Stimulated activated CD8-positive, alpha-beta memory T cell treated with anti-CD3 and anti-CD28 coated beads, Interleukin-7, amount 100 ng/mL, for 24 hours (primary cell): ENCODE measurements at regions not wholly inside any gene's neighbourhood (a gene's known extent, or its start where the extent isn't known, plus 50 kb on each side); places are given as distances from the start of the nearest gene placed in this dataset.
"Not testable (repeated sequence)": the region's sequence is repeated elsewhere in the genome, so short reads cannot be mapped to it uniquely, and the experiment has no call there.

Experiments
- DNase-seq: peaks from one replicate; pipeline ENCODE4 v3.0.0-alpha.2; 2020; ENCODE audit warnings: low read depth

GRCh38 chr18:78283425-78283824 lies 696.2 kb upstream of the SALL3 start:
- not testable (repeated sequence) for DNase-seq

- DNase-seq, result no peak
These were observed 686.8 kb upstream of the SALL3 start for GRCh38 chr18:78292618-78293380.

- DNase-seq, result no peak
These were observed 686.1 kb upstream of the SALL3 start for GRCh38 chr18:78293540-78293939.

- no peak for DNase-seq
These were observed 685.6 kb upstream of the SALL3 start for GRCh38 chr18:78293940-78294541.

- DNase-seq, result no peak
These were observed 684.4 kb upstream of the SALL3 start for GRCh38 chr18:78295262-78295661.

GRCh38 chr18:78296166-78296565 lies 683.5 kb upstream of the SALL3 start:
- DNase-seq, result no peak

- DNase-seq, result no peak
These were observed 682.6 kb upstream of the SALL3 start for GRCh38 chr18:78297048-78297447.

GRCh38 chr18:78303519-78304191 lies 676.0 kb upstream of the SALL3 start:
- no peak for DNase-seq

- no peak for DNase-seq
These were observed 675.1 kb upstream of the SALL3 start for GRCh38 chr18:78304192-78305164.

GRCh38 chr18:78305789-78306188 lies 673.8 kb upstream of the SALL3 start:
- DNase-seq, result no peak

GRCh38 chr18:78309307-78309706 lies 670.3 kb upstream of the SALL3 start:
- no peak for DNase-seq

- DNase-seq, result no peak
These were observed 669.7 kb upstream of the SALL3 start for GRCh38 chr18:78309924-78310323.

GRCh38 chr18:78319264-78319663 lies 660.4 kb upstream of the SALL3 start:
- no peak for DNase-seq

- no peak for DNase-seq
These were observed 659.7 kb upstream of the SALL3 start for GRCh38 chr18:78319961-78320360.

- no peak for DNase-seq
These were observed 658.2 kb upstream of the SALL3 start for GRCh38 chr18:78321402-78321801.

- no peak for DNase-seq
These were observed 656.0 kb upstream of the SALL3 start for GRCh38 chr18:78323453-78324197.

GRCh38 chr18:78327643-78328042 lies 652.0 kb upstream of the SALL3 start:
- no peak for DNase-seq

- DNase-seq, result no peak
These were observed 648.9 kb upstream of the SALL3 start for GRCh38 chr18:78330766-78331165.

- DNase-seq, result no peak
These were observed 626.7 kb upstream of the SALL3 start for GRCh38 chr18:78352910-78353309.

- DNase-seq, result no peak
These were observed 617.4 kb upstream of the SALL3 start for GRCh38 chr18:78362198-78362597.
